ENCODE measurements at regions not wholly inside any gene's neighbourhood (a gene's known extent, or its start where the extent isn't known, plus 50 kb on each side); places are given as distances from the start of the nearest gene placed in this dataset.

- no peak for TF ChIP-seq GLIS3 (CRISPR knock-in tag; IDR thresholded peaks at IDR 0.05)
- TF ChIP-seq PPARA (CRISPR knock-in tag; IDR thresholded peaks at IDR 0.05; ENCODE audit: borderline replicate concordance), result no peak
- TF ChIP-seq, protein P1, sequence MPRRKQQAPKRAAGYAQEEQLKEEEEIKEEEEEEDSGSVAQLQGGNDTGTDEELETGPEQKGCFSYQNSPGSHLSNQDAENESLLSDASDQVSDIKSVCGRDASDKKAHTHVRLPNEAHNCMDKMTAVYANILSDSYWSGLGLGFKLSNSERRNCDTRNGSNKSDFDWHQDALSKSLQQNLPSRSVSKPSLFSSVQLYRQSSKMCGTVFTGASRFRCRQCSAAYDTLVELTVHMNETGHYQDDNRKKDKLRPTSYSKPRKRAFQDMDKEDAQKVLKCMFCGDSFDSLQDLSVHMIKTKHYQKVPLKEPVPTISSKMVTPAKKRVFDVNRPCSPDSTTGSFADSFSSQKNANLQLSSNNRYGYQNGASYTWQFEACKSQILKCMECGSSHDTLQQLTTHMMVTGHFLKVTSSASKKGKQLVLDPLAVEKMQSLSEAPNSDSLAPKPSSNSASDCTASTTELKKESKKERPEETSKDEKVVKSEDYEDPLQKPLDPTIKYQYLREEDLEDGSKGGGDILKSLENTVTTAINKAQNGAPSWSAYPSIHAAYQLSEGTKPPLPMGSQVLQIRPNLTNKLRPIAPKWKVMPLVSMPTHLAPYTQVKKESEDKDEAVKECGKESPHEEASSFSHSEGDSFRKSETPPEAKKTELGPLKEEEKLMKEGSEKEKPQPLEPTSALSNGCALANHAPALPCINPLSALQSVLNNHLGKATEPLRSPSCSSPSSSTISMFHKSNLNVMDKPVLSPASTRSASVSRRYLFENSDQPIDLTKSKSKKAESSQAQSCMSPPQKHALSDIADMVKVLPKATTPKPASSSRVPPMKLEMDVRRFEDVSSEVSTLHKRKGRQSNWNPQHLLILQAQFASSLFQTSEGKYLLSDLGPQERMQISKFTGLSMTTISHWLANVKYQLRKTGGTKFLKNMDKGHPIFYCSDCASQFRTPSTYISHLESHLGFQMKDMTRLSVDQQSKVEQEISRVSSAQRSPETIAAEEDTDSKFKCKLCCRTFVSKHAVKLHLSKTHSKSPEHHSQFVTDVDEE (CRISPR knock-in tag; IDR thresholded peaks at IDR 0.05), result no peak
- no peak for TF ChIP-seq OSR1 (CRISPR knock-in tag; IDR thresholded peaks at IDR 0.05)
- no peak for TF ChIP-seq RARB (CRISPR knock-in tag; IDR thresholded peaks at IDR 0.05)
- TF ChIP-seq, protein P2, sequence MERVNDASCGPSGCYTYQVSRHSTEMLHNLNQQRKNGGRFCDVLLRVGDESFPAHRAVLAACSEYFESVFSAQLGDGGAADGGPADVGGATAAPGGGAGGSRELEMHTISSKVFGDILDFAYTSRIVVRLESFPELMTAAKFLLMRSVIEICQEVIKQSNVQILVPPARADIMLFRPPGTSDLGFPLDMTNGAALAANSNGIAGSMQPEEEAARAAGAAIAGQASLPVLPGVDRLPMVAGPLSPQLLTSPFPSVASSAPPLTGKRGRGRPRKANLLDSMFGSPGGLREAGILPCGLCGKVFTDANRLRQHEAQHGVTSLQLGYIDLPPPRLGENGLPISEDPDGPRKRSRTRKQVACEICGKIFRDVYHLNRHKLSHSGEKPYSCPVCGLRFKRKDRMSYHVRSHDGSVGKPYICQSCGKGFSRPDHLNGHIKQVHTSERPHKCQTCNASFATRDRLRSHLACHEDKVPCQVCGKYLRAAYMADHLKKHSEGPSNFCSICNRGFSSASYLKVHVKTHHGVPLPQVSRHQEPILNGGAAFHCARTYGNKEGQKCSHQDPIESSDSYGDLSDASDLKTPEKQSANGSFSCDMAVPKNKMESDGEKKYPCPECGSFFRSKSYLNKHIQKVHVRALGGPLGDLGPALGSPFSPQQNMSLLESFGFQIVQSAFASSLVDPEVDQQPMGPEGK (CRISPR knock-in tag; IDR thresholded peaks at IDR 0.05; ENCODE audit: borderline replicate concordance), result no peak
- TF ChIP-seq ISL1 (CRISPR knock-in tag; IDR thresholded peaks at IDR 0.05), result no peak
- TF ChIP-seq POU6F1 (CRISPR knock-in tag; IDR thresholded peaks at IDR 0.05; ENCODE audit: borderline replicate concordance, low read depth), result no peak
- TF ChIP-seq CREB5 (CRISPR knock-in tag; IDR thresholded peaks at IDR 0.05; ENCODE audit: low read depth), result no peak
- no peak for TF ChIP-seq ZC3H10 (CRISPR knock-in tag; IDR thresholded peaks at IDR 0.05)
These were observed 1185.8 kb upstream of the ALCAM start for GRCh38 chr3:104180906-104181305.
